HG03469 (cell line): ENCODE measurements at regions not wholly inside any gene's neighbourhood (a gene's known extent, or its start where the extent isn't known, plus 50 kb on each side); places are given as distances from the start of the nearest gene placed in this dataset.

Experiments
- ATAC-seq: cut with Tn5 transposase; IDR thresholded peaks from one replicate; pipeline ENCODE4 v1.9.1; 2021; ENCODE audit warnings: mild to moderate bottlenecking, moderate library complexity, moderate number of reproducible peaks; ENCODE audit not compliant: unreplicated experiment

DNA sequence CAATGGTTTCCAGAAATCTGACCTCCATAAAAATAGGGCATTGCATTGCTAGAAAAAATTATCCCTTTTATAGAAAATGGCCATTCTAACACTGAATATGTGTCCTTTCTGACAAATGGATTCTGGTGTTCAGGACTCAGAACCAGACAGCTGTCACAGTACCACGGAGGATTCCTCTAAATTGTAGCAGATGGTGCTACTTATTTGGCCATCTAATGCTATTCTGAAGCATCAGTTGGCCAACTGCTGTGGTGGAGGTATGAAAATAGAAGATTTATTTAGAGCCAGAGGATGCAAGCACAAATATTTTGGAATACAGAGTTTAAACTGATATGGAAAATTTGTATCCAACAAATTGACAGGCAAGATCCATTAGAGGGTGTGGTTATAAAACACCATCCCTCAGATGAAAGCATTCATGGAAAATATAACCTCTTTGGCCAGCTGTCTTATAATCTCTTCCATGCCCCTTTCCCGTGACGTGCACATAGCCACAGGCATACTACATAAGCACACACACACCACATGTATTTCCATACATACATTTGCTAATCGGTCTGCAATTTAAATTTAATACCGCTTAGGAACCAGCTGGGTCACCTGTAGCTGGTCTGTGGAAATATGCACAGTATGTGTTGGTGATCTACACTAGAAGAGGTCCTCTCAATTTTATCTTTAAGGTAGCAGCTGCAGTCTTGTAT lies 302.7 kb upstream of the KCNMB2 start:
- ATAC-seq, result no peak

DNA sequence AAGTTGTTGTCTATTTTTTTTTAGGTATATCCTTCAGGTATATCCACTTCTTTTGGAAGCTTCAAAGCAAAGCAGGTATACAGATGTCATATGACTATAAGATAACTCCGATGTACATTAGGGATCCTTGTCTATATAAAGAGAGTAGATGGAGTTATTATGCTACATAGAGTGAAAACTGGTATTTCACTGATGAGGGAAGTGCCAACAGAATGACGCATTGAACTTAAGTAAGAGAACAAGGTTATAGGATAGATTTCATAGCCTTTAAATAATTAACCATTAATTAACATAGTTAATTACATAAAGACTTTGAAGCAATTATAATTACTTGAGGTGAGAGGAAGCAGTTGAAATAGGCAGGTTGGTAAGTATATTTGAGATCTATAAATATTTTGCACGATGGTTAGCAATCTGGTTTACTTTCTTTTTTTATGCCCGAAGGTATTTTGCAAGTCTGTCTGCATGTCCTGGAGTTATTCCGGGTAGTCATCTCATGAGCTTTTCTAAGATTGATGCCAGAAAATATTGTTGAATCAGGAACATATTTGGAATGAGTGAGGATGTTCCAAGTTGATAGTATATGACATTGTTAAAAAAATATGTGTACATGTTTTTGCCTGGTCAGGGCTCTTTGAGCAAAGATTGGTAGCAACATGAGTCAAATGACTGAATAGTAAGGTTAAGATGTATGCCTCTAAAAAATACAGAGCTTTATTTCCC lies 299.5 kb upstream of the KCNMB2 start:
- no peak for ATAC-seq

DNA sequence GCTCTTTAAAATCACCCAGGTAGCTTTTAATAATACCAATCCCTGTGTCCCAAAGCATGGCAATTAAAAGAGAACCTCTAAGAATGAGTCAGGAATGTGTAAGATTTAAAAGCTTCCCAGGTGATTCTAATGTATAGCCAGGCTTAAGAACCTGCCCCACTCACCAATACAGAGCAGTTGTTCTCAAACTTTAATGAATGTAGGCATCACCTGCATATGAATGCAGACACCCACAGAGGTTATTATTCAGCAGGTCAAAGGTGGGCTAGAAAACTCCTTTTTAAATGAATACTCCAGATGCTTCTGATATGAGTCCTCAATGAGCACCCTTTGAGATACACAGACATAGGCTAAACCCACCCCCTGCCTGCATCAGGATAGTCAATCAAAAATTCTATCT lies 298.1 kb upstream of the KCNMB2 start:
- ATAC-seq, result no peak

DNA sequence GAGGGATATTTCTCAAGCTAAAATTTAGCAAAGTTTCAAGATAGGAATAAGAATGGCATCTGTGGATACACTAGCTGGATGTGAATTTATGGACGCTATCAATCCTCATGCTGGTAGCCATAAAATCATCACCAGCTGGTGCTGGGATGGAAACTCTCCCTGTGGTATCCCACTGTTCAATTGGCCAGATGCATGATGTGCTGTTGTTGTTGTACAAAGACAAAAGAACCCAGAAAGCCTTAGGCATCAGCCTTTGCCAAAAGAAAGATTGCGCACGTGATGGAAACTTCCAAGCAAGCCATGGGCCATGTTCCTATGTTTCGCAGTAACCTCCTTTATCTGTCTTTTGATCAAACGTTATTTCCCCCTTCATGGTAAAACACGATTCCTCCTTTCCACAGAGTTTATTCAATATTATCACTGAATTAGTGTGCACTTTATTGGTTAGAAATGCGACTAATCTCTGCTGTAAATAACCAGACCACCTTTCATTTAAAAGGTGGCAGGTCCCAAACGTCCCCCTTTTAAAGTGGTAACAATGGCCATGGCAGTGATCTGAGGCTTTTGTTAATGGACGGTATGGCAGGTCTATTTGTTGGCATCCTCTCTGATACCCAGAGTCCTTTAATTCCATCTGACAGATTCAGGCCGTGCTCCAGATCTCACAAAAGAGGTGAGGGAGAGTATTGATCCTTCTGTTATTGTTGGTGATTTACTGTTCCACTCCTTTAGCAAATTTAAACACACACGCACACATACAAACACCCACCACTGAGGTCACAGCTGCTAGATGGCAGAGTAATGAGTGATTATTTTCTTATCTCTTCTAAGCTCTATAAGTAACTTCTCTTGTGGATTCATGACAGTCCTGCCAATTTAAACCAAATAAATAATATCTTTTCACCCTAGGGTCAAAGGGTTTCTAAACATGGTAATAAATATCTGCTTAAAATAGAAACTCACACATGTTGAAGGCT lies 291.2 kb upstream of the KCNMB2 start:
- ATAC-seq, result no peak

DNA sequence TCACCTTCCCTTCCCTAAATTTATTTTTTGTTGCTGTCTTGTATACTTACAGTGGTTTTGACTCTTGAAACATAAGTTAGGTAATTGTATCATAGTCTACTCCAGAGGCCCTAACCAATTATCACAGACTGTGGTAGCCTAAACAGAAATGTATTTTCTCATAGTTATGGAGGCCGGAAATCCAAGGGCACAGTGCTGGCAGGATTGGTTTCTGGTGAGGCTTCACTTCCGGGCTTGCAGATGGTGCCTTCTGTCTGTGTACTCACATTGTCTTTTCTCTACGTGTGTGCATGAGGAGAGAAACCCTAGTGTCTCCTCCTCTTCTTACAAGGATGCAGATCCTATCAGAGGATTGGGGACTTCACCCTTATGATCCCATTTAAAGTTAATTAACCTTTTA lies 290.2 kb upstream of the KCNMB2 start:
- ATAC-seq, result no peak

DNA sequence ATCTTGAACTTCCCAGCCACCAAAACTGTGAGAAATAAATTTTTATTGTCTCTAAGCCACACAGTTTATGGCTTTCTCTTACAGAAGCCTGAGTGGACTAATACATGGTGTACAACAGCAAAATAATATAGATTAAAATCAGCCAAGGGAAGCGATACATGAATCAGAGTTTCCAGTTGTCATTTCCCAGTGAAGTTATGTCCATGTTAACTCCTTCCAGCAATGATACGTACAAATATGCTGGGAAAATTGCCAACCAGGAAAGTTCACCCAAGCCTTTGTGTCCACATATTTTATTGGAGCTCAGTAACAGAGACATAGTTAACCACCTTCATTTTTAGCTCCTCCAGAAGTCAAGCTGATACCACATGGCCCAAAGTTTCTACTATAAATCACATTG lies 280.9 kb upstream of the KCNMB2 start:
- ATAC-seq, result no peak

DNA sequence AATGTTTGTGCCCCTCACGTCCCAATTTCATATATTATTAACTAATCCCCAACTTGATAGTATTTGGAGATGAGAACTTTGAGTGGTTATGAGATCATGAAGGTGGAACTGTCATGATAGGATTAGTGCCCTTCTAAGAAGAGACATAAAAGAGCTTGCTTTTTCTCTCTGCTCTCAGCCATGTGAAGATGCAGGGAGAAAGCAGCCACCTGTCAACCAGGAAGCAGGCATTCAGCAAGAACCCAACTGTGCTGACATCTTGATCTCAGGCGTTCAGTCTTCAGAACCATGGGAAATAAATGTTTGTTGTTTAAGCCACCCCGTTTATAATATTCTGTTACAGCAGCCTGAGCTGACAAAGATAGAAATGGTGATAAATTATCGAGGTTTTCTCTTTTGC lies 278.7 kb upstream of the KCNMB2 start:
- no peak for ATAC-seq

DNA sequence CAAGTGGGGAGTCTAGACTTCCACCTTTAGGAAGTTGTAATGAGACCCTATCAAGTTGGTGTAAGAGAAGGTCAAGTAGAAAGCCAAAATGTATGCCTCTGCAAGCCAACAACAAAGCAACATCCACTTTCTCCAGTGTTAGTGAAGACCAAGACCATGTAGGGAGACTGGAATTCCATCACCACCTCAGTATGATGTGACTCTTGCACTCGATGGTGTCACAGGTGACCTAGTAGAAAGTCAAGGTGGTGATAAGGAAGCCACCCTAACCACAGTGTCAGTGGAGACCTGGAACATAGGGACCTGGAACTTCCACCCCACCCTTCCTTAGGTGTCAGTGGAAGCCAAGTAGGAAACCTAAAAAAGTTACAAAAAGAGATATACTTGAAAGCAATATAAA lies 278.1 kb upstream of the KCNMB2 start:
- ATAC-seq, result no peak

DNA sequence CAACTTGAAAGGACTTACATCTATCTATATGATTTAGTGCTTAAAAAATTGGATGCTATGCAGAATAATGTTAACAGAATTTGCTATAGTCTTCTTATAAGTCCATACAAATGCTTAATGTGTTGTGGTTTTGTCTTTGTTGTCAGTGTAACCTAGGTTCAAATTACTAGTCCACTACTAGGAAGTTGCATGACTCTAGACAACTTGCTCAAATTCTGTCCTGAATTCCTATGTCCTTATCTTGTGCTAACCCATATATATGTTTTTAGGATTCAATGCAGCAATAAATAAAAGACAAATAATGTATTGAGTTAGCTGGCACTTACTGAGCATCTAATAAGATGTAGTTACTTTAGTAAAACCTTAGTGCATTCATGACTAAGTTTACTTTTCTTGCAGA lies 276.5 kb upstream of the KCNMB2 start:
- ATAC-seq, result no peak

DNA sequence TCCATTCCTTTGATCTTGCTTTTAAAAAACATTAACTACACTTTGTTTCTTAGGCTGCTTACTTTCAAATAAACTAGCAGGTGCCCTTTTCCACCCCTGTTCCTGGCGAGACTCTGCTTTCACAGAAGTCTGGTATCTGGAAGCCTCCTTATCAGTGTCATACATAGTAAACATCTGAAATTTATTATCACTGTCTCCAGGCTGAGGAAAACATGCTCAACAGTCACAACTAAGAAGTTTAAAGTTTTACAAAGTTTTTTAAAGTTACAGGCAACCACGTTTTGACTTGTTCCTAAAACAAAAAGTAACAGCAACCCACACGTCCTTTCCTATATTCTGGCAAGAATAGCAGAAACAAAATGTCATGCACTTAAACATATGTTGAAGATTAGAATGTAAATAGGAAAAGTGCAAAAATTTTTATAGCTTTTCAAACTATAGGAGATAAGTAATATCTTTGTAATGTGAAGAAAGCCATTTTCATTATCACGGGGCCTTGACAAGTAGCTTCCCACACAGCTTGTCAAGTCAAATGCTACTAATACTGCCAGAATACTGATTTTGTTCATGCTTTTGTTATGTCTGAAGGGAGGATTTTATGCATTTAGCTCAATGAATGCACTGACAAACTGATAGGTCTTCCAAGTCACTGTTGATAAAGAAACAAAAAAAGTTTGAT lies 275.2 kb upstream of the KCNMB2 start:
- no peak for ATAC-seq

DNA sequence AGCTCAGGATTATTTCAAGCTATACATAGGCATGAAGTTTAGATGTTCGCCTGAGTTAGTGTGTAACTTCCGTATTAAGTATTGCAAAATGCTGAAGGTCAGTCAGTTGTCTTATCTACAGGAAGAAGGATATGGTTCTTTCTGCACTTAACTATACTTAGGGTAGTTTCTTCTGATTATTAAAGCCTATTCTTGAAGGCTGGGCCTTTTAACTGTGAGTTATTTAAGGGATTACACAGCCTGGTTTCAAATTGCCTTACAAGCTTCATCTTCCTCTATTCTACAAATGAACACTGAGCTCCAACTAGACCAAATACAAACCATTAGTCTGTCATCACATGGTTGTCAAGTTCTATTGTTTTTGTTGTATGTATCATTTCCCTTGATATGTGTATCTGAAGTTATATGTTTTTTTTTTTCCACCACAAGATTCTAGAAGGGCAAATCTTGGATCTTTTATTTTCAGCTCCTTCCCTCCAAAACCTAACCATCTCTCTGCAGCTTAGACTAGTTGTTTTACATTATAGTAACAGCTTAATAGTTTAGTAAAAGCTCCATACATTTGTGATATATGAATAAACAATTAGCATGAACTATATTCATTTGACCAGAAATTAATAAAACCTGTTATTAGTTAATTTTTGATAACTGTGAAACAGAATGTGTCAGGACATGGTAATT lies 272.9 kb upstream of the KCNMB2 start:
- ATAC-seq, result no peak

DNA sequence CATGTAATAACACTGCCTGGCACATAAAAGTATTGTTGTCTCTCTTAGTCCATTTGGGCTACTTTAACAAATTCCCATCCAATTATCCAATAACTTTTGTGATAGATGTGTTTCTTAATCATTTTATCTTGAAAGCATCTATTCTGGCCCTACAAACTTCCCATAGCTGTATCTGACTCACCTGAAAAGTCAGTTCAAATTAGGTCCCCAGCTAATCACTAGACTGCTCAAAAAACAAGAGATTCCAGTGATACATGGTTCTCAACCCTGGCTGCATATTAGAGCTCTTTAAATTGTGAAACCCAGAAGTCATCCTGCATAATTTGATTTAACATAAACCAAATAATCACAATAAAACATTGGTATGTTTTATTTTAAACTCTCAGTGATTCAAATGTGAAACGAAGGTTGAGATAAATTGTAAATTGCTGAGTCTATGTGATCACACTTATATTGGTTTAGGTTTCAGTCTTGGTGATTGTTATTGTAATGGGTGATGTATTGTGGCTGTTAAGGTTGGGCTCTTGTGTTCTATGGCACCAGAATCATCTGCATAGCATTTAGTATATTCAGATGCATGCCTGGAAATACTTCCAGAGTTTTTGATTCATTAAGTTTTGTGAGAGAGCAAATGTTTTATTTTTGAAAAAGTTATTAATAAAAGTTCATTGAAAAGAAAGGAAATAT lies 268.9 kb upstream of the KCNMB2 start:
- ATAC-seq, result no peak

DNA sequence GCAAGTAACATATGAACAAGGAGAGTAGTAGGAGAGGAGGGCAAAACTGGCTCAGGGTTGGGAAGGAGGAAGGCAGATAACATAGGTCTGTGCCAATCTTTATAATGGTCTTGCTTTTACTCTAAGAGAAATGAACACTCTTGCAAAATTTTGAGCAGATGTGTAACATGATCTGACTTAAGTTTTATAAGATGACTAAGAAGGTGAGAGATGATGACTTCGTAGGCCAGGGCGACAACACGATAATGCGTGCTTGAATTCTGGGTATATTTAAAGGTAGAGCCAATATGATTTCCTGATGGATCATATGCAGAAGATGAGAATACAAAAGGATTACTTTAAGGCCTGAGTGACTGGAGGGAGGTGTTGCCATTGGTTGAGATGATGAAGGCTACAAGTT lies 265.4 kb upstream of the KCNMB2 start:
- no peak for ATAC-seq

DNA sequence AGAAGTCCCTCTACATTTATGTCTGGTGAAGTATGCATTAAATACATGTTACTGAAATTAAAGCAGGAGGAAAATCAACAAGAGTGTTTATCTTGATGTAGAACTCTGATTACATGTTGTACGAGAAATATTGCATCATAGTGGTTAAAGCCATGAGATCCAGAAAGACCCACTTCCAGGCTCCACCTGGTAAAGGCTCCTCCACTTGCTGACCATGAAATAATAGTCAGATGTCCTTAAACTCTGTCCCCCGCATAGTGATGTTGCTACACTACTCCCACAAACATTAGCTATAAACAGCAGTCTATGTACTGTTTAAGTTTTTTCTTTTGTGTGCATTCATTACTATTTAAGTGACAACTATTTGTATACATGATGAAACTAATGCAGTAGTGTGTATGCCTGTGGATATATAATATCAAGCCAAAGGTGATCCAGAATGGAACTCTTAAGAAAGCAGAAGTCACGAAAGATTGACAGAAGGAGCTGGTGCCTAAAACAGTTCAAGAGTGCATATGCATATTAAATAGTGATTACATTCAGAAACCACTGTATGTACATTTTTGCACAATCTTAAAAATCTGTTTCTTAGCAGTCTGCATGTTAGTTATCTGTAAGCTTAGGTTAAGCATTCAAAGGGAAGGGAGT lies 264.4 kb upstream of the KCNMB2 start:
- no peak for ATAC-seq

DNA sequence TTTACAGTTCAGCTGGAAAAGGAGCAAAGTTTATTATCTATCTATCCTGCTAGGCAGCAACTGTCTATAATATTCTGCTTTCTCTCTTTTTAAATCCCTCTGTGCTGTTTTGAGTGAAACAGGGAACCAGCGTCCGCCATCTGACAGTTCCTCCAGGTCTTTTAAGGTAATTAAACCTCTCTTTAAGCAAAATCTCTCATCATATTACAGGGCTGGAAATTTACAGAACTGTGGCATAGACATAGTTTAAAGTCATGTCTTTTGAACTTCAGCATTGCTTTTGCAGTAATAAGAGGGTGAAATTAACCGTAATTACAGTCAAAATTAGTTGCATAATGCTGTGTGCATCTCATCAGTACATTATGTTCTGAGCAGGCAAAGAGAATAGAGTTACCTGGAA lies 263.4 kb upstream of the KCNMB2 start:
- ATAC-seq, result no peak

DNA sequence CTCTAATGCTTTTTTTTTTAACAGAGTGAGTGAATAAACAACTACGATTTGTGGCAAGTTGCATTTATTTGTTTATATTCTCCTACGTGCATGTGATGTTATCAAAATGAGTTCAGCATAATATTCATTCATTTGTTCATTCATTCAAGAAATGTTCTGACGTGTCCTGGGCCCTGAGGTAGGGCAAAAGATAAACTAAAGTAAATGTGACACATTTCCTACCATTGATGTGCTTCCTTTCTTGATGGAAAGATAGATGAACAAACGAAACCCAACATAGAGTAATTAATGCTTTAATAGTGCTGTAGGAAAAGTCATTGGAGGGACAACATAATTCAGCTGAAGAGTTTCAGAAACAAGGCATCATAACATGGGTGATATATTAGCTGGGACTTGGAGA lies 261.5 kb upstream of the KCNMB2 start:
- ATAC-seq, result no peak

DNA sequence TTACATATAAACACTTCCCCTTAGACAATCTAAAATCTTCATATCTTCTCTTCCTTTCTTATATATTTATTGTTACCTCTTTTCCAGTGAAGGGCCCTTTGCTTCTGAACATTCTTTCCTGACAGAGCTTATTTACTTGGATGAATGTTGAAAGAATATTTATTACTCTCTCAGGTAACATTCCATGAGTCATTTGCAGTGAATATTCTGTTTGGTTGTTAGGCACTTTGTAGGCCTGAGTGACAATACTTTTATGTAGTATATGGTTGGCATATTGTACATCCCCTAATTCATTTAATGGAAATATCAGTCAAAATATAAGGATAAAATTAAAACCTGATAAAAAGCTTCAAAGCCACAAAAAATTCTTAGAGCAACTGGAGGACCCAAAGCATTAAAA lies 260.9 kb upstream of the KCNMB2 start:
- no peak for ATAC-seq

DNA sequence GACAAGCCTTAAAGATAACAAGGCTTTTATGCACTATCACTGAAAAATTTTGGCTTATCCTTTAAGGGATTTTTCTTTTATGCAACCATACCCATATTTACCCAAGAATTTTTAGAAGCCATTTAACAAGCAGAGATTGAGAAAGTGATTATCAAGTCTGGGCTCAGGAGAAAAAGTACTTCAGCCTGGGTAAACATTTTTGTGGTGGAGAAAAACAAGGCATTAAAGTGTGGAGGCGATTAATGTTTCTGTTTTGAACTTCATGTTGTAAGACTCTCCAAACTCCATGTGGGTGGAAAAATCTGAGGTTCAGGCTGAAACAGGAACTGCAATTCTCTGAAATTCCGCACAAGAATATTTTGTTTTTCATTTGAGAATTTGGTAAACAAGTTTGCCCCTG lies 260.4 kb upstream of the KCNMB2 start:
- ATAC-seq, result no peak

DNA sequence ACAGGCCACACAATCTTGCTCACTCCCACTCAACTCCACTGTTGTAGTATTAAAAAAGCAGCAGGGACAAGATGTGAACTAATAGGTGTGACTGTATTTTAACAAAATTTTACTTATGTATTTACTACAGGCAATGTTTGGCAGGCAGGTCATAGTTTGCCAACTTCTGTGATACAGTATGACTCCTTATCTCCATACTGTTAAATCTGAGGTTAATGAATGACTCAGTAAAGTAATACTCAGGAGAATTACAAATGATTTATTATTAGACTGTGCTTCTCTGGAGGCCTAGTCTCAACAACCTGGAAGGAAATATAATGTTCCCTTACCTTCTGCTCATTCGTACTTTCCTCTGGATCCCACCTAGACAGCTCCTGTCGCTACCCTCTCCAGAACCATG lies 258.6 kb upstream of the KCNMB2 start:
- no peak for ATAC-seq
